ENCODE measurements at regions not wholly inside any gene's neighbourhood (a gene's known extent, or its start where the extent isn't known, plus 50 kb on each side); places are given as distances from the start of the nearest gene placed in this dataset.

GRCh38 chr13:90448466-90449037 lies 898.9 kb upstream of the MIR17HG start:
- no peaks in the 10 kb centered on the region for H3K4me1 ChIP-seq (ENCODE audit: control insufficient read depth in 1 of 2, insufficient read depth in 2 of 2, low read length in 2 of 2)
- H3K4me3 ChIP-seq (ENCODE audit: low read depth in 1 of 2, low read length in 2 of 2): no peak overlapping the region
- no peak overlapping the region for H3K9ac ChIP-seq (ENCODE audit: low read depth in 1 of 2, low read length in 2 of 2)
- no peak overlapping the region for H3K27ac ChIP-seq (ENCODE audit: low read depth, low read length)
- H3K36me3 ChIP-seq (ENCODE audit: control insufficient read depth in 1 of 2, insufficient read depth in 2 of 2, low read length in 2 of 2): no peaks in the 10 kb centered on the region
- H3K27me3 ChIP-seq (ENCODE audit: control insufficient read depth in 1 of 2, insufficient read depth in 2 of 2, low read length in 2 of 2): no peaks in the 10 kb centered on the region
- H3K9me3 ChIP-seq (ENCODE audit: control insufficient read depth in 1 of 2, low read length in 2 of 2): no peaks in the 10 kb centered on the region

GRCh38 chr13:90453342-90453741 lies 894.1 kb upstream of the MIR17HG start:
- Histone ChIP-seq H3K4me3 (ENCODE audit: low read depth in 1 of 2, low read length in 2 of 2) (no peak overlapping the region), H3K4me1 (ENCODE audit: control insufficient read depth in 1 of 2, insufficient read depth in 2 of 2, low read length in 2 of 2) (no peaks in the 10 kb centered on the region), H3K36me3 (ENCODE audit: control insufficient read depth in 1 of 2, insufficient read depth in 2 of 2, low read length in 2 of 2) (no peaks in the 10 kb centered on the region), H3K9ac (ENCODE audit: low read depth in 1 of 2, low read length in 2 of 2) (no peak overlapping the region), H3K9me3 (ENCODE audit: control insufficient read depth in 1 of 2, low read length in 2 of 2) (no peaks in the 10 kb centered on the region), H3K27me3 (ENCODE audit: control insufficient read depth in 1 of 2, insufficient read depth in 2 of 2, low read length in 2 of 2) (no peaks in the 10 kb centered on the region), H3K27ac (ENCODE audit: low read depth, low read length) (no peak overlapping the region)

- Histone ChIP-seq H3K36me3 (ENCODE audit: control insufficient read depth in 1 of 2, insufficient read depth in 2 of 2, low read length in 2 of 2) (no peaks in the 10 kb centered on the region), H3K27me3 (ENCODE audit: control insufficient read depth in 1 of 2, insufficient read depth in 2 of 2, low read length in 2 of 2) (no peaks in the 10 kb centered on the region), H3K9ac (ENCODE audit: low read depth in 1 of 2, low read length in 2 of 2) (no peak overlapping the region), H3K9me3 (ENCODE audit: control insufficient read depth in 1 of 2, low read length in 2 of 2) (no peaks in the 10 kb centered on the region), H3K4me3 (ENCODE audit: low read depth in 1 of 2, low read length in 2 of 2) (no peak overlapping the region), H3K27ac (ENCODE audit: low read depth, low read length) (no peak overlapping the region), H3K4me1 (ENCODE audit: control insufficient read depth in 1 of 2, insufficient read depth in 2 of 2, low read length in 2 of 2) (no peaks in the 10 kb centered on the region)
Observed at GRCh38 chr13:90454002-90454636, 893.4 kb upstream of the MIR17HG start.

GRCh38 chr13:90455067-90455466 lies 892.4 kb upstream of the MIR17HG start:
- Histone ChIP-seq H3K4me1 (ENCODE audit: control insufficient read depth in 1 of 2, insufficient read depth in 2 of 2, low read length in 2 of 2) (no peaks in the 10 kb centered on the region), H3K27ac (ENCODE audit: low read depth, low read length) (no peak overlapping the region), H3K4me3 (ENCODE audit: low read depth in 1 of 2, low read length in 2 of 2) (no peak overlapping the region), H3K27me3 (ENCODE audit: control insufficient read depth in 1 of 2, insufficient read depth in 2 of 2, low read length in 2 of 2) (no peaks in the 10 kb centered on the region), H3K9ac (ENCODE audit: low read depth in 1 of 2, low read length in 2 of 2) (no peak overlapping the region), H3K9me3 (ENCODE audit: control insufficient read depth in 1 of 2, low read length in 2 of 2) (no peaks in the 10 kb centered on the region), H3K36me3 (ENCODE audit: control insufficient read depth in 1 of 2, insufficient read depth in 2 of 2, low read length in 2 of 2) (no peaks in the 10 kb centered on the region)

- Histone ChIP-seq H3K4me3 (ENCODE audit: low read depth in 1 of 2, low read length in 2 of 2) (no peak overlapping the region), H3K9me3 (ENCODE audit: control insufficient read depth in 1 of 2, low read length in 2 of 2) (no peaks in the 10 kb centered on the region), H3K27ac (ENCODE audit: low read depth, low read length) (no peak overlapping the region), H3K27me3 (ENCODE audit: control insufficient read depth in 1 of 2, insufficient read depth in 2 of 2, low read length in 2 of 2) (no peaks in the 10 kb centered on the region), H3K9ac (ENCODE audit: low read depth in 1 of 2, low read length in 2 of 2) (no peak overlapping the region), H3K4me1 (ENCODE audit: control insufficient read depth in 1 of 2, insufficient read depth in 2 of 2, low read length in 2 of 2) (no peaks in the 10 kb centered on the region), H3K36me3 (ENCODE audit: control insufficient read depth in 1 of 2, insufficient read depth in 2 of 2, low read length in 2 of 2) (no peaks in the 10 kb centered on the region)
Observed at GRCh38 chr13:90455823-90456222, 891.7 kb upstream of the MIR17HG start.

GRCh38 chr13:90461398-90461797 lies 886.1 kb upstream of the MIR17HG start:
- H3K36me3 ChIP-seq (ENCODE audit: control insufficient read depth in 1 of 2, insufficient read depth in 2 of 2, low read length in 2 of 2): no peaks in the 10 kb centered on the region
- H3K9ac ChIP-seq (ENCODE audit: low read depth in 1 of 2, low read length in 2 of 2): no peak overlapping the region
- no peaks in the 10 kb centered on the region for H3K27me3 ChIP-seq (ENCODE audit: control insufficient read depth in 1 of 2, insufficient read depth in 2 of 2, low read length in 2 of 2)
- H3K9me3 ChIP-seq (ENCODE audit: control insufficient read depth in 1 of 2, low read length in 2 of 2): no peaks in the 10 kb centered on the region
- H3K4me3 ChIP-seq (ENCODE audit: low read depth in 1 of 2, low read length in 2 of 2): no peak overlapping the region
- no peaks in the 10 kb centered on the region for H3K4me1 ChIP-seq (ENCODE audit: control insufficient read depth in 1 of 2, insufficient read depth in 2 of 2, low read length in 2 of 2)
- H3K27ac ChIP-seq (ENCODE audit: low read depth, low read length): no peak overlapping the region

- H3K4me1 ChIP-seq (ENCODE audit: control insufficient read depth in 1 of 2, insufficient read depth in 2 of 2, low read length in 2 of 2): no peaks in the 10 kb centered on the region
- no peaks in the 10 kb centered on the region for H3K27me3 ChIP-seq (ENCODE audit: control insufficient read depth in 1 of 2, insufficient read depth in 2 of 2, low read length in 2 of 2)
- H3K9me3 ChIP-seq (ENCODE audit: control insufficient read depth in 1 of 2, low read length in 2 of 2): no peaks in the 10 kb centered on the region
- no peak overlapping the region for H3K9ac ChIP-seq (ENCODE audit: low read depth in 1 of 2, low read length in 2 of 2)
- no peak overlapping the region for H3K4me3 ChIP-seq (ENCODE audit: low read depth in 1 of 2, low read length in 2 of 2)
- H3K27ac ChIP-seq (ENCODE audit: low read depth, low read length): no peak overlapping the region
- no peaks in the 10 kb centered on the region for H3K36me3 ChIP-seq (ENCODE audit: control insufficient read depth in 1 of 2, insufficient read depth in 2 of 2, low read length in 2 of 2)
Observed at GRCh38 chr13:90477216-90477615, 870.3 kb upstream of the MIR17HG start.

- Histone ChIP-seq H3K9ac (ENCODE audit: low read depth in 1 of 2, low read length in 2 of 2) (no peak overlapping the region), H3K4me1 (ENCODE audit: control insufficient read depth in 1 of 2, insufficient read depth in 2 of 2, low read length in 2 of 2) (no peaks in the 10 kb centered on the region), H3K4me3 (ENCODE audit: low read depth in 1 of 2, low read length in 2 of 2) (no peak overlapping the region), H3K27me3 (ENCODE audit: control insufficient read depth in 1 of 2, insufficient read depth in 2 of 2, low read length in 2 of 2) (no peaks in the 10 kb centered on the region), H3K27ac (ENCODE audit: low read depth, low read length) (no peak overlapping the region), H3K36me3 (ENCODE audit: control insufficient read depth in 1 of 2, insufficient read depth in 2 of 2, low read length in 2 of 2) (no peaks in the 10 kb centered on the region), H3K9me3 (ENCODE audit: control insufficient read depth in 1 of 2, low read length in 2 of 2) (no peaks in the 10 kb centered on the region)
Observed at GRCh38 chr13:90483906-90484305, 863.6 kb upstream of the MIR17HG start.

GRCh38 chr13:90485436-90485835 lies 862.1 kb upstream of the MIR17HG start:
- Histone ChIP-seq H3K9ac (ENCODE audit: low read depth in 1 of 2, low read length in 2 of 2) (no peak overlapping the region), H3K27me3 (ENCODE audit: control insufficient read depth in 1 of 2, insufficient read depth in 2 of 2, low read length in 2 of 2) (no peaks in the 10 kb centered on the region), H3K9me3 (ENCODE audit: control insufficient read depth in 1 of 2, low read length in 2 of 2) (no peaks in the 10 kb centered on the region), H3K4me3 (ENCODE audit: low read depth in 1 of 2, low read length in 2 of 2) (no peak overlapping the region), H3K4me1 (ENCODE audit: control insufficient read depth in 1 of 2, insufficient read depth in 2 of 2, low read length in 2 of 2) (no peaks in the 10 kb centered on the region), H3K27ac (ENCODE audit: low read depth, low read length) (no peak overlapping the region), H3K36me3 (ENCODE audit: control insufficient read depth in 1 of 2, insufficient read depth in 2 of 2, low read length in 2 of 2) (no peaks in the 10 kb centered on the region)

- Histone ChIP-seq H3K27me3 (ENCODE audit: control insufficient read depth in 1 of 2, insufficient read depth in 2 of 2, low read length in 2 of 2) (no peaks in the 10 kb centered on the region), H3K4me3 (ENCODE audit: low read depth in 1 of 2, low read length in 2 of 2) (no peak overlapping the region), H3K9ac (ENCODE audit: low read depth in 1 of 2, low read length in 2 of 2) (no peak overlapping the region), H3K4me1 (ENCODE audit: control insufficient read depth in 1 of 2, insufficient read depth in 2 of 2, low read length in 2 of 2) (no peaks in the 10 kb centered on the region), H3K9me3 (ENCODE audit: control insufficient read depth in 1 of 2, low read length in 2 of 2) (no peaks in the 10 kb centered on the region), H3K36me3 (ENCODE audit: control insufficient read depth in 1 of 2, insufficient read depth in 2 of 2, low read length in 2 of 2) (no peaks in the 10 kb centered on the region), H3K27ac (ENCODE audit: low read depth, low read length) (no peak overlapping the region)
Observed at GRCh38 chr13:90492872-90493271, 854.6 kb upstream of the MIR17HG start.
